GM04503 (cell line): ENCODE measurements at regions not wholly inside any gene's neighbourhood (a gene's known extent, or its start where the extent isn't known, plus 50 kb on each side); places are given as distances from the start of the nearest gene placed in this dataset.
"Not testable (repeated sequence)": the region's sequence is repeated elsewhere in the genome, so short reads cannot be mapped to it uniquely, and the experiment has no call there.

ENCODE experiments used
- DNase-seq: peaks from one replicate; pipeline ENCODE4 v3.0.0-alpha.2; 2012; ENCODE audit warnings: low read depth

DNA sequence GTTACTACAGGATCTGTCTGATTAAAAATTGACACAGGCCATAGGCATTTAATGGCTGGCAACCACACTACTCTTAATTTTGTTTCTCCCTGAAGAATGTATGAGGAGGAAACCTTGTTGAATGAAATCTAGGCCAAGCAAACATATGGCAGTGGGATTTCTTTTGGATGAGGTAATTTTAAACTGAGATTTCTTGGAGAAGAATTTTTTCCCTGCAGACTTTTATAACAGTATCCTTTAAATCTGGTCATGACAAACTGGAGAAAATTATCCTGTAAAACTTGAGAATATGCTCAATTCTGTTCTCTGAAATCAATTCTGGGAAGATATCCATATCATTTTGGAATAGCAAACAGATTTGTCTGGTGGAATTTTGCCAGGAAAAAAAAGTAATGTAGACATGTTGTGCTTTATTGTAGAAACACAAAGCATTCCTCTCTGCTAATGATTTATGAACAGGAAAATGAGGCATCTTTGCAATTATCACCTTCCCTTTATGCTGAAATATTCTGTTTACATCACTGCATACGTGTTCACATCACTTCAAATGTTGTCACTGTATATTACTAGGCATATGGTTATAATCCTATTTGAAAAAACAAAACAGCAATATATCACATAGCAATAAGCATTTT, 108.3 kb upstream of the ARSJ start:
- peak; percentile 71 for DNase-seq

GRCh38 chr4:114088481-114088880, 109.0 kb upstream of the ARSJ start:
- DNase-seq = no peak

DNA sequence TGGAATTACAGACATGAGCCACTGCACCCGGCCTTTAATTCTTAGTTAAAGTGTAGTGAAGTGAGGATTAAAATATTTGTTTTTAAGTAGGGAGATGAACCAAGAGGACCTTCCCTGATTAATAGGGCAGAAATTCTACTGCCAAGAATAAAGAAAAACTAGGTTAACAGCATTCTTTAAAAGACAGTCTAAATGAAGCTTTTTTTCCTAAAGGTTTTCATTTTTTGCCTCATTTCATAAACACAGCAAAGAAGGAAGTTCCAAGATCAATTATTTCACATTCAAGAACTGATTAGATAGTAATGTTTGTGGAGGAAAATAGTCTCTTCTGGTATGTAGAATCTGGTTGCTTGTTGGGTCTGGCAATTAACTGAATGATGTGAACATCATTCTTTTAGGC, 112.1 kb upstream of the ARSJ start:
- no peak for DNase-seq

DNA sequence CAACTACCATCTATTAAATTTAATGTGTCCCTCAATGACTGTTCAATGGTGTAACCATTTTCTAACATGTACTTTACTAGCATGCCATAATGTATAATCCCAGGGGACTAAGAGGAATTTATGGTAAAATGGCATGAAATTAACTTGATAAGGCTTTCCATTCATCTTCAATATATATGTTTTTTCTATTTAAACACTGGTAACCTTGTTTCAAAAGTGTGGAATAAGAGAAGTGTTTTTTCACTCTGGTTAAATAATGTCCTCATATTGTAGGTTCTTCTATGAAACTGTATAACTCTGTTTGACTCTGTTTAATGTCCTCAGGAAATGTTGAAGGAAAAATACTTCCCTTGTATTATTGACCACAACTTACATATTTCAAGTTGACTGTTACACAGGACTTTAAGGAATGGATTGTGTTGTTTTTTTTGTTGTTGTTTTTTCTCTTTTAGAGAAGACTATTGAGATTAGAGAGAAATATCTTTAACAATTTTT, 113.8 kb upstream of the ARSJ start:
- no peak for DNase-seq

GRCh38 chr4:114100288-114101031, 121.0 kb upstream of the ARSJ start:
- no peak for DNase-seq

DNA sequence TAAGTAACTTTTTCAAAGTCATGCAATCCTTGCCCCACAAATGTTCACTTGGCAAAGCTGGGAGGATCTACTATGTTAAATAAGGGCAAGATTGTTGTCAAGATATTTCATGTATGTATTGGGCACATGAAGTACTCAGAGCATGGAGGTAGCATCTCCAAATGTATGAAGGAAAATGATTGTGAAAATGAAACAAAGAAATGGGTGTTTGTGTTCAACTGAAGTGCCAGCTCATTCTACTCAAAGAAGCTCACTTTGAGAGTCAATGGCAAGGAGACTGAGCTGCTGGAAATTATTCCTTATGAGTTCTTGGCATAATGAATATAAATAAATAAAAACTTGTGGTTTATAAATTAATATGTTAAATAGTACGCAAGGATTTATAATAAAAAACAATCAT, 124.5 kb upstream of the ARSJ start:
- no peak for DNase-seq

- no peak for DNase-seq
These were observed 129.4 kb upstream of the ARSJ start for GRCh38 chr4:114108869-114109268.

- DNase-seq = no peak
These were observed 130.3 kb upstream of the ARSJ start for GRCh38 chr4:114109776-114110175.

DNA sequence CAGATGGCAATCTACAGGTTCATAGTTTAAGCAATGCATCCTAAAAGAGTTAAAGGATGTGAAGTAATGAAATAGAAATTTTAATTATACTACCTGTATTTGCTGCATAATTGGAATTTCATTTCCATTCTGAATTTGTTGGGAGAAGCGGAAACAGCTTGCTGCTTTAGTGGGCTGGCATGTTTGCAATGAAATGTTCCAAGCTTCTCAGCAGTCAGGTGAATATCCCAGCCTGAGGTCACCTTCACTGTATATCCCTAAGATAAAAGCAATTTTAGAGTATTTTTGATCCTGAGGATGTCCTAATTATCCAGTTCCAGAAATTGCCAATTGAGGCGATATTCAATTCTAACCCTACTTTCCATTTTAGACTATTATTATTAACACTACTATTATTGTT, 136.1 kb upstream of the ARSJ start:
- no peak for DNase-seq

- DNase-seq = no peak
These were observed 137.4 kb upstream of the ARSJ start for GRCh38 chr4:114116861-114117260.

GRCh38 chr4:114121221-114121620, 141.8 kb upstream of the ARSJ start:
- DNase-seq = no peak

DNA sequence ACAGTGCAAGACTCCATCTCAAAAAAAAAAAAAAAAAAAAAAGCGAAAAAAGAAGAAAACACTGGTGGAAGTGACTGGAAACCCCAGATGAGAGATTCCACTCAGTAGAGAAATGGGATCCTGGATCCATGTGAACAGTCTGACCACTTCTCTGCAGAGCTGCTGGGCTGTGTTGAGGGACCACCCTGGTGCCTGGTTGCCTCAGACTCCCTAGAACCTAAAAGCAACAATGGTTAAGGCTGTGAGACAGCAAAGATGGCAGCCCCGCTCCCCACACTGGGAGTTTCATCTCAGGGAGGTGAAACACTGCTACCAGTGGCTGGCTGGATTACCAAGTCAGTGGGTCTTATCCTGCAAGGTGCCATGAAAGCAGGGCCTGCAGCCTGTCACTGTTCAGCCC, 152.8 kb upstream of the ARSJ start:
- DNase-seq = no peak

DNA sequence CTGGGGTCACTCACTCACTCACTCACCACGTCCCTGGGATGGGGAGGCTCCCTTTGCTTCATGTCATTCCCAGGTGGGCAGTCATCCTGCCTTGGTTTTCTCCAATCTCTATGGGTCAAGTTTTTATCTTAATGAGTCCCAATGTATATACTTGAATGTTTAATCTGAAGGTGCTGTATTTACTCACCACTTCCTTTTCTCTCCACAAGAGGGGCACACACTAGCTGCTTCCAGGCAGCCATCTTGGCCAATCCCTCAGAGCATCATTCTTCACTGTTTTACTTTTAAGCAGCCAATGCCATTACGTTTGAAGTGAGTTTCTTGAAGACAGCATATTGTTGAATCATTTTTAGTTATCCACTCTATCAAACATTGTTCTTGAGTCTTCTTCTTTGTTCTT, 153.4 kb upstream of the ARSJ start:
- DNase-seq = no peak

DNA sequence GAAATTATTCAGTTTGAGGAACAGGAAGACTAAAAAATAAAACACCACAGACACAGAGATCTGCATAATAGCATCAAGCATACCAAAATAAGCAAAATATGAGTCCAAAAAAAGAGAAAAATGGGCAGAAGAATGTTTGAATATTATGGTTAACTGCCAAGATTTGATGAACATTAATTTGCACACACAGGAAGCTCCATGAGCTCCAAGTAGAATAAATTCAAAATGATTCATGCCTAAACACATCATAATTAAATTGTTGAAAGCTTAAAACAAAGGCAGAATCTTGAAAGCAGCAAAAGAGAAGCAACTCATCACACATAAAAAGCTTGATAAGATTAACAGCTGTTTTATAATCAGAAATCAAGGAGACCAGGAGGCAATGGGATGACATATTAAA, 156.6 kb upstream of the ARSJ start:
- DNase-seq = peak; percentile 12

DNA sequence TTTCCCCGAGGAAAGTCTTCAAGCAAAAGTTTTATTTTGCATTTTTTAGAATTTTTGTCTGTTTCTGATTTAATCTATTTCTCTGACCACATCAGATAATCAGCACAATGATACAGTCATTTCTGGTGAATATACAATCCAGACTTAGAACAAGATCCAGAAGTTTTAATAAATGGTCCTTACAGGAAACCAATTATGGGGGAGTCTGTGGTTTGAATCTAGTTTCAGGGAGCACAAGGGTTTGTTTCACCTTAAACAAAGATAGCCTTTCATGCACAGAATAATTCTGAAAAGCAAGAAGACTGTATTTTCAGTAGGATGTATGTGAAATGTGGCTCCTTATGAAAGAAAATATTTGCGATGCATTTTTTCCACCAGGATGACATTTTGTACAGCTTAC, 158.5 kb upstream of the ARSJ start:
- no peak for DNase-seq

DNA sequence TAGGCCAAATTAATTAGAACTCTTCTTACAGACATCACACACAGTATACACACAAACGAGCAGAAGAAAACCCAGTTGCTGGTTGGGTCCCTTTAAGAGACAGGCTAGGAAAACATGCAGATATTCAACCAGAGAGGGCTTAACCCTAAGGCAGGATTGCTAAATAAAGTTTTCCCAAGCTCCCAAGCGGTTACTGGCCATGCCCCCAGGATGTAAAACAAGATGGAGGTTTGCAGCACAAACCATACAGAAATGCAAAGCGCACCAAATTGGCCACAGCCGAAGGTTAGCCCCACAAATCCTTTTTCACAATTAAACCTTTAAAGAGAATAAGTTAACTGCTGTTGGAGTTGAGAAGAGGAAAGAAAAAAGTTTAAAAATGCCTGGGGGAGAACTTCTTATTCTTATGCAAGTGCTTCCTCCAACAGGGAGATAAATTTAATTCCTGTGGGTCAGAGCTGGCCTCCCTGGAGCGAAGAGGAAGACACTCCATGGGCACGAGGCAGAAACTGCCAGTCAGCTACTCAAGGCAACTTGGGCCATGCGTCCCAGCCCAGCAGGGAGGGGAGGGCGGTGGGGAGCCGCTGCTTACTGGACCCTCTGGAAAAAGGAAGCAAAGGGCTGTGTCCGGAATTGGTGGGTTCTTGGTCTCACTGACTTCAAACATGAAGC, 167.6 kb upstream of the ARSJ start:
- DNase-seq = no peak

DNA sequence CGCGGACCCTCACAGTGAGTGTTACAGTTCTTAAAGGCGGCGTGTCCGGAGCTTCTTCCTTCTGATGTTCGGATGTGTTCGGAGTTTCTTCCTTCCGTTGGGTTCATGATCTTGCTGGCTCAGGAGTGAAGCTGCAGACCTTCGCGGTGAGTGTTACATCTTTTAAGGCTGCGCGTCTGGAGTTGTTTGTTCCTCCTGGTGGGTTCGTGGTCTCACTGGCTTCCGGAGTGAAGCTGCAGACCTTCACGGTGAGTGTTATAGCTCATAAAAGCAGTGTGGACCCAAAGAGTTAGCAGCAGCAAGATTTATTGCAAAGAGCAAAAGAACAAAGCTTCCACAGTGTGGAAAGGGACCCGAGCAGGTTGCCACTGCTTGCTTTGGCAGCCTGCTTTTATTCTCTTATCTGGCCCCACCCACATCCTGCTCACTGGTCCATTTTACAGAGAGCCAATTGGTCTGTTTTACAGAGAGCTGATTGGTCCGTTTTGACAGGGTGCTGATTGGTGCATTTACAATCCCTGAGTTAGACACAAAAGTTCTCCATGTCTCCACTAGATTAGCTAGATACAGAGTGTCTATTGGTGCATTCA, 168.3 kb upstream of the ARSJ start:
- not testable (repeated sequence) for DNase-seq

DNA sequence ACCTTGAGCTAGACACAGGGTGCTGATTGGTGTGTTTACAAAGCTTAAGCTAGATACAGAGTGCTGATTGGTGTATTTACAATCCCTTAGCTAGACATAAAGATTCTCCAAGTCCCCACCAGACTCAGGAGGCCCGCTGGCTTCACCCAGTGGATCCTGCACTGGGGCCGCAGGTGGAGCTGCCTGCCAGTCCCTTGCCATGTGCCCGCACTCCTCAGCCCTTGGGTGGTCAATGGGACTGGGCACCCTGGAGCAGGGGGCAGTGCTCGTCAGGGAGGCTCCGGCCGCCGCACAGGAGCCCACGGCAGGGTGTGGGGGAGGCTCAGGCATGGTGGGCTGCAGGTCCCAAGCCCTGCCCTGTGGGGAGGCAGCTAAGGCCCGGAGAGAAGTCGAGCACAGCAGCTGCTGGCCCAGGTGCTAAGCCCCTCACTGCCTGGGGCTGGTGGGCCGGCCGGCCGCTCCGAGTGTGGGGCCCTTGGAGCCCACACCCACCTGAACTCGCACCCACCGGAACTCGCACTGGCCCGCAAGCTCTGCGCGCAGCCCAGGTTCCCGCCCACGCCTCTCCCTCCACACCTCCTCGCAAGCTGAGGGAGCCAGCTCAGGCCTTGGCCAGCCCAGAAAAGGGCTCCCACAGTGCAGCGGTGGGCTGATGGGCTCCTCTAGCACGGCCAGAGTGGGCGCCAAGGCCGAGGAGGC, 169.1 kb upstream of the ARSJ start:
- DNase-seq = not testable (repeated sequence)

DNA sequence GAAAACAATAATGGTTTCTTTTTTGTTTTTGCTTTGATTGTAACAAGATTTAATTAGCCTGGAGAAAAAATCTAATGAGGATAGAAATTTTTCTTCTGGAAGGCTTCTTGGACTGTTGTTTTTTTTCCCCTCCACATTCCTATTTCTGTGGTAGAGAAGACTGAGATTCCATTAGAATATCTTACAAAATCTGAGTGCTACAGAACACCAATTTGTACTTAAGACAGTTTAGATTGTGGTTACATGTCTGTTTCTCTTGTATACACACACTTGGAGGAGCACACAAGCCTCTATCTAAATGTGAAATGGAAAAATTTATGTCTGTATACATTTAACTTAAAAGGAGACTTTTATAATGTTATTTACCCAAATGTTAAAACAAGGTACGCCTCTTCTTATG, 176.9 kb upstream of the ARSJ start:
- DNase-seq = no peak

- no peak for DNase-seq
These were observed 182.4 kb upstream of the ARSJ start for GRCh38 chr4:114161809-114162208.

DNA sequence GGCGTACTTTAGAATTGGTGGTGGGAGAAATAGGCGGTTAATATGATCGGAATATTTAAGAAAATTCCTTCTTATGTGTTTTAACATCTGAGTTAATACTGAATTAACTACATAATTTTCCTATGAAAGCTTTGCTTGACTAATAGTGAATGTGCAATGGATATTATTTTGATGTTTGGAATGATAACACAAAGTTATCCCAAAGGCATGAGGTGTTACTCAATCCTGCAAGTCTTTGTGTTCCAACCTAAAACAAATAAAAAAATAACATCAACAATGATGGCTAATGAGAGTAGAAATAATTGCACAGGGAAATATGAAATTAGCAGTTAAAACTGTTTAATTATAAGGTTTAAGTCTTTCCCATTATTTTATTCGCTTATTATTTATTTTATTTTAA, 183.6 kb upstream of the ARSJ start:
- DNase-seq = peak; percentile 16

DNA sequence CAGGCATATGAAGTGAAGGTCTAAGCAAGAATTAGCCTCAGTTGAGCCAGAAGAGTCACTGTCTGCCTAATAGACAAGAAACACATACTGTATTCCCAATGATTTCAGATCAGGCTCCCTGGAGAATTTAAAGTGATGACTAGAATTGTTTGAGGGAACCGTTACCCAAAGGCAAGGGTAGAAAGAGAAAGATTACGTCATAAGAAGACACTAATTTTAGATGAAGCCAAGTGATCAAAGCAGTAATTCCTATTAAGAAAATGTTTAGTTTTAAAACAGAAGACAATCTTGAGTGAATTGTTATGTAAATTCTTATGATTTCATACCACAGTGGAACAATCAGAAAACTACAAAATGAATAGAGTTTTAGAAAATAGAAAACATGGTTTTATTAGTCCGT, 194.5 kb upstream of the ARSJ start:
- no peak for DNase-seq
